SK-N-SH treated with all-trans-retinoic acid at 6 μM for 48 hours (cell line): ENCODE measurements at regions not wholly inside any gene's neighbourhood (a gene's known extent, or its start where the extent isn't known, plus 50 kb on each side); places are given as distances from the start of the nearest gene placed in this dataset.

Experiments
- ATAC-seq: fragments of 200-7000 bp; cut with Tn5 transposase; 3 replicates; pipeline ENCODE4 v1.9.1; 2020; ENCODE audit warnings: mild to moderate bottlenecking, moderate library complexity
- ARNTL ChIP-seq: fragments of 450-650 bp; formaldehyde crosslinking; IDR thresholded peaks from 2 replicates; pipeline ENCODE4 v1.5.0; 2020; ENCODE audit warnings: low read depth, mild to moderate bottlenecking, moderate library complexity, borderline replicate concordance
- BACH2 ChIP-seq: fragments of 250-450 bp; sonication (Bioruptor Pico); IDR thresholded peaks from 2 replicates; pipeline ENCODE4 v1.9.0; 2021; ENCODE audit warnings: mild to moderate bottlenecking, borderline replicate concordance
- CSDC2 ChIP-seq: fragments of 250-450 bp; sonication (Bioruptor Pico); IDR thresholded peaks from 2 replicates; pipeline ENCODE4 v1.5.0; 2020; ENCODE audit warnings: mild to moderate bottlenecking, moderate library complexity
- CSRNP3 ChIP-seq: fragments of 250-450 bp; sonication (Bioruptor Pico); IDR thresholded peaks from 2 replicates; pipeline ENCODE4 v1.5.1; 2021; ENCODE audit warnings: mild to moderate bottlenecking, moderate library complexity
- ESRRG ChIP-seq: fragments of 250-450 bp; sonication (Bioruptor Pico); IDR thresholded peaks from 2 replicates; pipeline ENCODE4 v1.6.1; 2021; ENCODE audit warnings: mild to moderate bottlenecking
- GLIS3 ChIP-seq: fragments of 250-450 bp; sonication (Bioruptor Pico); IDR thresholded peaks from 2 replicates; pipeline ENCODE4 v1.5.0; 2020; ENCODE audit warnings: mild to moderate bottlenecking, moderate library complexity
- ISL1 ChIP-seq: fragments of 250-450 bp; sonication (Bioruptor Pico); IDR thresholded peaks from 2 replicates; pipeline ENCODE4 v2.1.2; 2022; ENCODE audit warnings: mild to moderate bottlenecking, moderate library complexity
- OSR1 ChIP-seq: fragments of 250-450 bp; sonication (Bioruptor Pico); IDR thresholded peaks from 2 replicates; pipeline ENCODE4 v1.8.0; 2022; ENCODE audit warnings: moderate library complexity, mild to moderate bottlenecking, inconsistent platforms
- PATZ1 ChIP-seq: fragments of 250-450 bp; sonication (Bioruptor Pico); IDR thresholded peaks from 2 replicates; pipeline ENCODE4 v1.8.0; 2020; ENCODE audit warnings: mild to moderate bottlenecking, moderate library complexity, borderline replicate concordance
- POU6F1 ChIP-seq: fragments of 250-450 bp; sonication (Bioruptor Pico); IDR thresholded peaks from 2 replicates; pipeline ENCODE4 v1.8.0; 2021; ENCODE audit warnings: low read depth, mild to moderate bottlenecking, moderate library complexity, borderline replicate concordance
- PPARA ChIP-seq: fragments of 250-450 bp; sonication (Bioruptor Pico); IDR thresholded peaks from 2 replicates; pipeline ENCODE4 v1.5.0; 2020; ENCODE audit warnings: mild to moderate bottlenecking, borderline replicate concordance
- RARB ChIP-seq: fragments of 250-450 bp; sonication (Bioruptor Pico); IDR thresholded peaks from 2 replicates; pipeline ENCODE4 v1.8.0; 2021; ENCODE audit warnings: mild to moderate bottlenecking, moderate library complexity
- SNAI2 ChIP-seq: fragments of 250-450 bp; sonication (Bioruptor Pico); IDR thresholded peaks from 2 replicates; pipeline ENCODE4 v1.5.0; 2020; ENCODE audit warnings: mild to moderate bottlenecking, moderate library complexity
- TCF4 ChIP-seq: fragments of 250-450 bp; sonication (Bioruptor Pico); IDR thresholded peaks from 2 replicates; pipeline ENCODE4 v1.8.0; 2021; ENCODE audit warnings: mild to moderate bottlenecking, moderate library complexity, borderline replicate concordance
- TOX ChIP-seq: fragments of 250-450 bp; sonication (Bioruptor Pico); IDR thresholded peaks from 2 replicates; pipeline ENCODE4 v1.8.0; 2021; ENCODE audit warnings: mild to moderate bottlenecking, moderate library complexity, borderline replicate concordance
- TSHZ2 ChIP-seq: fragments of 250-450 bp; sonication (Bioruptor Pico); IDR thresholded peaks from 2 replicates; pipeline ENCODE4 v1.5.0; 2020; ENCODE audit warnings: mild to moderate bottlenecking, moderate library complexity
- ZC3H10 ChIP-seq: fragments of 250-450 bp; sonication (Bioruptor Pico); IDR thresholded peaks from 2 replicates; pipeline ENCODE4 v1.5.1; 2021; ENCODE audit warnings: mild to moderate bottlenecking, moderate library complexity
- ZFP3 ChIP-seq: fragments of 250-450 bp; sonication (Bioruptor Pico); IDR thresholded peaks from 2 replicates; pipeline ENCODE4 v1.5.0; 2020; ENCODE audit warnings: mild to moderate bottlenecking, moderate library complexity
- ZFP30 ChIP-seq: fragments of 450-650 bp; formaldehyde crosslinking; IDR thresholded peaks from 2 replicates; pipeline ENCODE4 v1.5.0; 2022; ENCODE audit warnings: mild to moderate bottlenecking, moderate library complexity
- ZNF565 ChIP-seq: fragments of 450-650 bp; formaldehyde crosslinking; conservative IDR thresholded peaks from 2 replicates; pipeline ENCODE4 v1.5.0; 2020; ENCODE audit warnings: low read depth, mild to moderate bottlenecking, moderate library complexity
- ZNF70 ChIP-seq: fragments of 450-650 bp; formaldehyde crosslinking; IDR thresholded peaks from 2 replicates; pipeline ENCODE4 v1.5.0; 2020; ENCODE audit warnings: mild to moderate bottlenecking, moderate library complexity
- ZNF8 ChIP-seq: fragments of 450-650 bp; formaldehyde crosslinking; IDR thresholded peaks from 2 replicates; pipeline ENCODE4 v1.5.0; 2020; ENCODE audit warnings: mild to moderate bottlenecking, moderate library complexity
- TF ChIP-seq, protein P1 (sequence below): fragments of 250-450 bp; sonication (Bioruptor Pico); IDR thresholded peaks from 2 replicates; pipeline ENCODE4 v1.5.1; 2020; ENCODE audit warnings: low read depth, mild to moderate bottlenecking, moderate library complexity

GRCh38 chr14:97705976-97706375 lies 908.8 kb downstream of the VRK1 start:
- TF ChIP-seq SNAI2 (CRISPR knock-in tag): no peak
- no peak for TF ChIP-seq TOX
- TF ChIP-seq BACH2 (CRISPR knock-in tag): no peak
- no peak for ATAC-seq

GRCh38 chr14:97706819-97707218 lies 909.6 kb downstream of the VRK1 start:
- no peak for ATAC-seq
- TF ChIP-seq TCF4 (CRISPR knock-in tag) (no peak), CSDC2 (CRISPR knock-in tag) (no peak), ESRRG (CRISPR knock-in tag) (no peak), RARB (no peak), GLIS3 (CRISPR knock-in tag) (no peak), ZFP3 (no peak), ZNF565 (CRISPR knock-in tag) (no peak), ARNTL (no peak), PPARA (CRISPR knock-in tag) (no peak), TSHZ2 (CRISPR knock-in tag) (no peak), ZFP30 (CRISPR knock-in tag) (no peak), OSR1 (no peak), ZNF8 (CRISPR knock-in tag) (no peak), BACH2 (CRISPR knock-in tag) (no peak), ZNF70 (CRISPR knock-in tag) (no peak), SNAI2 (CRISPR knock-in tag) (no peak), ZC3H10 (CRISPR knock-in tag) (no peak), PATZ1 (CRISPR knock-in tag) (no peak), ISL1 (CRISPR knock-in tag) (no peak)
- TF ChIP-seq, all 23 proteins: peak for 0

GRCh38 chr14:97707603-97708002 lies 910.4 kb downstream of the VRK1 start:
- TF ChIP-seq PPARA (CRISPR knock-in tag): no peak
- TF ChIP-seq ESRRG (CRISPR knock-in tag): no peak
- TF ChIP-seq ZNF70 (CRISPR knock-in tag): no peak
- TF ChIP-seq, protein P1, sequence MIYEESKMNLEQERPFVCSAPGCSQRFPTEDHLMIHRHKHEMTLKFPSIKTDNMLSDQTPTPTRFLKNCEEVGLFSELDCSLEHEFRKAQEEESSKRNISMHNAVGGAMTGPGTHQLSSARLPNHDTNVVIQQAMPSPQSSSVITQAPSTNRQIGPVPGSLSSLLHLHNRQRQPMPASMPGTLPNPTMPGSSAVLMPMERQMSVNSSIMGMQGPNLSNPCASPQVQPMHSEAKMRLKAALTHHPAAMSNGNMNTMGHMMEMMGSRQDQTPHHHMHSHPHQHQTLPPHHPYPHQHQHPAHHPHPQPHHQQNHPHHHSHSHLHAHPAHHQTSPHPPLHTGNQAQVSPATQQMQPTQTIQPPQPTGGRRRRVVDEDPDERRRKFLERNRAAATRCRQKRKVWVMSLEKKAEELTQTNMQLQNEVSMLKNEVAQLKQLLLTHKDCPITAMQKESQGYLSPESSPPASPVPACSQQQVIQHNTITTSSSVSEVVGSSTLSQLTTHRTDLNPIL (CRISPR knock-in tag): no peak
- TF ChIP-seq TCF4 (CRISPR knock-in tag): no peak
- TF ChIP-seq PATZ1 (CRISPR knock-in tag): no peak
- no peak for TF ChIP-seq TOX
- TF ChIP-seq CSRNP3 (CRISPR knock-in tag): no peak
- no peak for TF ChIP-seq POU6F1
- no peak for TF ChIP-seq OSR1
- TF ChIP-seq, all 23 proteins: peak for 0

More at GRCh38 chr14:97707603-97708002, 910.4 kb downstream of the VRK1 start:
- ATAC-seq: no peak
